GM18508 (cell line): ENCODE measurements at regions not wholly inside any gene's neighbourhood (a gene's known extent, or its start where the extent isn't known, plus 50 kb on each side); places are given as distances from the start of the nearest gene placed in this dataset.
"Not testable (repeated sequence)": the region's sequence is repeated elsewhere in the genome, so short reads cannot be mapped to it uniquely, and the experiment has no call there.

Experiments
- ATAC-seq: cut with Tn5 transposase; IDR thresholded peaks from one replicate; pipeline ENCODE4 v1.9.1; 2021; ENCODE audit warnings: moderate number of reproducible peaks; ENCODE audit not compliant: insufficient read depth, unreplicated experiment

DNA sequence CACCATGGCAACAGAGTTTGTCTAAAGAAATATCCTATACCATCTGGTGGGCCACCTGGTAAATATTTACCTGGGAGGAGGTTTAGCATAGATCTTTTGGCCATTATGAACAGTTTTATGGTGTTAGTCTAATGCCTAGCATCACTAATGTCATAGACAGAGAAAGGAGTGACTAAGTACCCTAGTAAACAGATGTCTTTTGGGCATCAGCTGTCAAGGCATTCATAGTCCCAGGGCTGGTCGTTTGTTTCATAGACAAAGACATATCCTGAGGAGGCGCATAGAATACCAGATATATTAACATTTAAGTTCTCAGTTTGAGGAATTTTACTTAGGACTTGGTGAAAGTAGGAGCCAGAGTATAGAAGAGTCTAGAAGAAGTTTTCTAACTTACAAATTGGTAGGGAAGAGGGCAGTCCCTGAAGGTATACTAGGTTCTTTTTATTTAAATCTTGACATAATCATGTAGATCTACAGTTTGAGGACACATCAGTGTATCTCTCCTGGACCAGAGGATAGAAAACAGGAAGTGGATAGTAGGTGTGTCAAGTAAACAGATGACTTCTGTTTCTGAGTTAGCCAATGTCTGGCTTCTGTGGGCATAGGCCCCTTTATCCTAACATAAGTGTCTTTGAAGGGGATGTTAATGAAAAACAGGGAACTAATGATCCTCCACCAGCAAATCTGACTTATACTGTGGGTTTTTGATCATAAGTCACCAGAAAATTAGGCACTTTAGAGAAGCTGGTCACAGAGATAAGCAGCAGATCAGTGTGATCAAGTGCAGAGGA is 105.0 kb upstream of the PRSS3 start:
- no peak for ATAC-seq

DNA sequence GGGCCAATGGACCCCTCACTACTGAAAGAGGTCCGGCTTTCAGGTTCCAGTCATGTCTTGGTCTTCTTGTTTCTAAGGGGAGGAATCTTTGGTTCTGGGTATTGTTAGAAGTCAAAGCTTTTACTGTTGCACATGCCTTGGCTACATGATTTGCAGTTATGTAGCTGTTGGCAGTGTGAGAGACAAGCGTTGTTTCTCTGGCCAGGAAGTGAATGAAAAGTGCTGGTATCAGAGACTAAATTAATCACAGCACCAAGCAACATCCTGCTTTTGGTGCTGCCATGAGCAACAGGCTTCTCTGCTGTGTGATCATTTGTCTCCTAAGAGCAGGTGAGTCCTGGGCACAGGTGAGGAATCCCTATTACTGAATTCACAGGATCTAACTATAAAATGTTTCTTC is 100.1 kb upstream of the PRSS3 start:
- ATAC-seq, result no peak

DNA sequence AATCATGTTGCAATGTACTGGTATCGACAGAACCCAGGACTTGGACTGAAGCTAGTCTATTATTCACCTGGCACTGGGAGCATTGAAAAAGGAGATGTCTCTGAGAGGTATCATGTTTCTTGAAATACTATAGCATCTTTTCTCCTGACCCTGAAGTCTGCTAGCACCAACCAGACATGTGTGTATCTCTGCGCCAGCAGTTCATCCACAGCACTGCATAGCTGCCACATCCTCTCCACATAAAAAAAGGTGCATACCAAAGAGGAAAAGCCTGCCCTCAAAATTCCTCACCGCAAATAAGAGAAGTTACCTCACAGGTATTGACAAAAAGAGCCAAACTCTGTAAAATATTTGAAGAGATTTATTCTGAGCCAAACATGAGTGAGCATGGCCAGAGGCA is 99.5 kb upstream of the PRSS3 start:
- ATAC-seq, result no peak

DNA sequence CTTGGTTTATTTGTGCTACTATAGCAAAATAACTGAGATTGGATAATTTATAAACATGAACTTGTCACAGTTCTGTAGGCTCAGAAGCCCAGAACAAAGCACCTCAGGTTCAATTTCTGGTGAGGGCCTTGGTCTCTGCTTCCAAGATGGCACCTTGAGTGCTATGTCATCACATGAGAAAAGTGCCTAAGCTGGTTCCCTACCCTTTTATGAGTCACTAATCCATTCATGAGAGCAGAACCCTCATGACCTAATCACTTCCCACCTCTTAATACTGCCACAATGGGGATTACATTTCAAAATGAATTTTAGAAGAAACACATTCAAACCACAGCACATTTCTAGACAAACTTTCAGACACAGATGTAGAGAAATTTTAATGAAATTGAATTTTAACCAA is 98.2 kb upstream of the PRSS3 start:
- no peak for ATAC-seq

- ATAC-seq, result no peak
Measured at GRCh38 chr9:33698267-33698666, 97.1 kb upstream of the PRSS3 start.

DNA sequence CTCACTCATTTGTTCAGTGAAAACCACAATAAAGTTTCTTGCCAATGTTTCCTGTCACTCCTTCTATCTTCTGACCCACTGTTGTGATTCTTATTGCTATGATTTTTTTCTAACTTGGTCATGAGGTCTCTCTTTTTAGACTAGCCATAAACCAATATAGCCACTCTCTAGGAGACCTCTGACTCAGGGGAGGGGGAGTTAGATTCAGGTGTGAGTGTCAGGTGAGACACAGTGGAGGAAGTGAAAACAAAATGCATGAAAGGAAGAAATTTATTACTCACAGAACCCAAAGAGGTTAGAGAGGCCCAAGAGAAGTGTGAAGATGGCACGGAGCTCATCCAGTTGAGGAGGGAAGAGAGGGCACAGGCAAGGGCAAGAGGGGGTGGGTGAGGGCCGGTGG is 94.4 kb upstream of the PRSS3 start:
- ATAC-seq, result not testable (repeated sequence)

- ATAC-seq, result no peak
Measured at GRCh38 chr9:33703430-33704102, 91.8 kb upstream of the PRSS3 start.

- not testable (repeated sequence) for ATAC-seq
Measured at GRCh38 chr9:33705440-33705839, 89.9 kb upstream of the PRSS3 start.

GRCh38 chr9:33708441-33708840 is 86.9 kb upstream of the PRSS3 start:
- ATAC-seq, result no peak

- no peak for ATAC-seq
Measured at GRCh38 chr9:33709269-33709668, 86.1 kb upstream of the PRSS3 start.

GRCh38 chr9:33711418-33711817 is 83.9 kb upstream of the PRSS3 start:
- not testable (repeated sequence) for ATAC-seq

GRCh38 chr9:33714989-33715388 is 80.4 kb upstream of the PRSS3 start:
- ATAC-seq, result no peak

GRCh38 chr9:33718987-33719386 is 76.4 kb upstream of the PRSS3 start:
- ATAC-seq, result no peak

DNA sequence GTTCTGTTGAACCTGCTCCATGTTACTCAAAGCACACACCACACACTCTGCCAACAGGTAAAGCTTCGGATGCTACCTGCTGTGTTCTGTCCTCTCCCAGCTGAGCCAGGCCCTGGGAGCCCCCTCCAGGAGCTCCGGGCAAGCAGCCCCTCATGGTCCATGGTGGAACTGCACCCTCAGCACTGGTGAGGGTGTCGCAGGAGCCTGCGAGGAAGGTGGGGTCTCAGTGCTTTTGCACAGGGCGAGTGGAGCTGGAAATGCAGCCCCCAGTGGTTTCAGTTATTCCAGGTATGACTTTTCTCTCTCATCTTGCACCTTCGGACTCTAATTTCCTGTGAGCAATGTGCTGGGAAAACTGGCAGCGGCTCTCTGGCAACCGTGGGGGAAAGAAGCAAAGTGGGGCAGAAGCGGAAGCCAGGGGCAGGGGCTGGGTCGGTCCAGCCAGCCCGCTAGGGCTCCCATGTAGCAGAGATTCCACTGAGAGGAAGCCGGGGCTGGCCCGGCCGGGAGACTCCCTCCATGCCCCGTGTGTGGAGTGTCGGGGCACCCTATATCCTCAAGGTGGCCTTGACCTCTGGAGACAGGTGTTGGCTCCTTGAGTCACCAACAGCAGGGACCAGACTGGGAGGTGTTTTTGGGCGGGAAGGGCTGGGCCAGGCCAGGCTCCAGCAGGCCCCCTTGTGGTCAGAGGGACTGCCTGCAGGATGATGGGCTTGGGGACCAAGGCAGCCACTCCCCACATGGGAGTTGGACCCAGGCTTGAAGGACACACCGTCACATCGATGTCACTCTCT is 75.6 kb upstream of the PRSS3 start:
- ATAC-seq, result no peak

- ATAC-seq, result peak; percentile 80
Measured at GRCh38 chr9:33721674-33722358, 73.5 kb upstream of the PRSS3 start.

- no peak for ATAC-seq
Measured at GRCh38 chr9:33722359-33722675, 73.0 kb upstream of the PRSS3 start.

- ATAC-seq, result no peak
Measured at GRCh38 chr9:33728613-33729012, 66.7 kb upstream of the PRSS3 start.

DNA sequence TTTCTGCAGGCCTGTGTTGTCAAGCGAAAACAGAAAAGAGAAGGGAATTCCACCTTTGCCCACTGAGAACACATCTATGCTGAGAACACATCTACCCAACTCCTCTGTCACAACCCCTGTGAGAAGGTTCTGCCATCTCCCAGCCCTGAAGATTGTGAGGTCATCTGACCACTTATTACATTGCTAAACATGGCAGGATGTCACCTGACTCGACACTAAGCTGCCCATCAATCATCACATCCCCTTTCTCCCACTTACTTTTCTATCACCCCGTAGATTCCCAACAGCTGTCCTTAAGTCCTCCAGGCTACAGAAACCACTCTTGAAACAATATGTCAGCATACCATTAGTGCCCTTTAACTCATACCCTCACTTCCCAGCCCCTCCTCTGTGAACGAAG is 64.2 kb upstream of the PRSS3 start:
- ATAC-seq, result no peak

GRCh38 chr9:33731625-33732024 is 63.7 kb upstream of the PRSS3 start:
- ATAC-seq, result no peak

GRCh38 chr9:33734247-33734940 is 61.0 kb upstream of the PRSS3 start:
- ATAC-seq, result not testable (repeated sequence)
